AG04450 (cell line): ENCODE measurements at regions not wholly inside any gene's neighbourhood (a gene's known extent, or its start where the extent isn't known, plus 50 kb on each side); places are given as distances from the start of the nearest gene placed in this dataset.

ENCODE experiments used
- CTCF ChIA-PET: fragments of 300-600, 350-600 bp; formaldehyde crosslinking; extraction: SDS; loops from one replicate; lab custom pipeline; 2022; ENCODE audit warnings: antibody characterized with exemption, inconsistent platforms; lab: Charles Lee
- POLR2A ChIA-PET: fragments of 350-600 bp; formaldehyde crosslinking; extraction: SDS; loops from one replicate; lab custom pipeline; 2021; ENCODE audit warnings: antibody characterized with exemption, inconsistent platforms; lab: Yijun Ruan, JAX
- DNase-seq: peaks from one replicate; pipeline ENCODE4 v3.0.0-alpha.2; 2011; ENCODE audit warnings: low read depth, low spot score
- H3K27ac ChIP-seq: one replicate; pipeline ENCODE4 v1.5.1; 2012; ENCODE audit warnings: low read depth, low read length, control low read depth
- H3K27me3 ChIP-seq: one replicate; pipeline ENCODE4 v1.6.0; 2012; ENCODE audit warnings: low read length; ENCODE audit not compliant: control insufficient read depth, insufficient read depth
- H3K4me3 ChIP-seq: 2 replicates; pipeline ENCODE4 v1.5.1; 2011; ENCODE audit warnings: mild to moderate bottlenecking, low read depth, low read length, control low read depth
- H3K9me3 ChIP-seq: 2 replicates; pipeline ENCODE4 v1.5.1; 2012; ENCODE audit warnings: low read length; ENCODE audit not compliant: control insufficient read depth, insufficient read depth
- CTCF ChIP-seq: IDR thresholded peaks from 2 replicates; pipeline ENCODE4 v1.5.1; 2011; ENCODE audit warnings: low read depth, low read length, control low read depth, inconsistent platforms

DNA sequence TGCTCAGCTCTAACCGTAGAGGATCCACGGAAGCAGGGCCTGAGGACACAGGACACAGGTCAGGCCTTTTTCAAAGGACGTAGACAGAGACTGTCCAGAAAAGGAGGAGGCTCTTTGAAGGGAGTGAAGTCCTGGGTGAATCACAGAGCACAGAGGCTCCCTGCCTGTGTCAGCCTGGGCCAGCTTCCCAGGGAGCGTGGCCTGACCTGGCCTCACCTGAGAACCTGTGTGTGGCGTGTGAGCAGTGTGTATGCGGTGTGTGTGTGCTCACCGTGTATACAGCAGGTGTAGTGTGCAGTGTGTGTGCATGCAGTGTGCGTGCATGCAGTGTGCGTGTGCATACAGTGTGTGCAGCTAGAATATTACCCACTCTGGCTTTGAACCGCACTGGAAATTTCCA, 56.0 kb upstream of the FNDC1 start:
- ChIA-PET POLR2A (no interaction called here), CTCF (interaction anchor here (0.9 to 1.0 kb wide), 2 partner anchors 9 to 10 kb away, joined by 3 read pairs; no protein-coding TSS in a partner anchor)
- Histone ChIP-seq H3K27me3 (peaks cover 3% of the 10 kb centered on the region), H3K9me3 (no peaks in the 10 kb centered on the region), H3K27ac (no peak overlapping the region), H3K4me3 (no peak overlapping the region)
- no peak for DNase-seq
- no peak for TF ChIP-seq CTCF

DNA sequence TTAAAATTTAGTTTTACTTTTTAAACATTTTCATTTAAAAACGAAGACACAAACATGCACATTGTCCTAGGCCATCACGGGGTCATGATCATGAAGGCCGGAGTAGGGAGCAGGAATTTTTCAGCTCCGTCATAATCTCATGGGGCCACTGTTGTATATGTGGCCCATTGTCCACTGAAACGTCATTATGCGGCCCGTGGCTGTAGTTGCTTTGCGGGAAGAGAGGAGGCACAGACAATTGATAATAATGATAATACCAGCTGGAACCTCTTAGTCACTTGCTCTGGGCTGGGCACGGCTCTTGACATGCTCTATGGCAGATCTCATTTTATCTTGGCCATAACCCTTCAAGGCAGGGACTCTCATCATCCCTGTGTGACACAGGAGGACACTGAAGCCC, 56.5 kb upstream of the FNDC1 start:
- Histone ChIP-seq H3K27ac (no peak overlapping the region), H3K4me3 (no peak overlapping the region), H3K27me3 (peaks cover 3% of the 10 kb centered on the region), H3K9me3 (no peaks in the 10 kb centered on the region)
- no peak for DNase-seq
- POLR2A ChIA-PET, result no interaction called here
- CTCF ChIA-PET, result interaction anchor here (0.9 to 1.0 kb wide), 2 partner anchors 8 to 9 kb away, joined by 3 read pairs; no protein-coding TSS in a partner anchor
- no peak for TF ChIP-seq CTCF

GRCh38 chr6:159110748-159111147, 58.5 kb upstream of the FNDC1 start:
- POLR2A ChIA-PET, result no interaction called here
- Histone ChIP-seq H3K9me3 (no peaks in the 10 kb centered on the region), H3K4me3 (no peak overlapping the region), H3K27me3 (peaks cover 3% of the 10 kb centered on the region), H3K27ac (no peak overlapping the region)
- no peak for TF ChIP-seq CTCF
- no peak for DNase-seq
- CTCF ChIA-PET, result interaction anchor here (1.0 to 1.7 kb wide), 5 partner anchors 11 to 405 kb away, joined by 3 to 6 read pairs (median 4); no protein-coding TSS in a partner anchor

DNA sequence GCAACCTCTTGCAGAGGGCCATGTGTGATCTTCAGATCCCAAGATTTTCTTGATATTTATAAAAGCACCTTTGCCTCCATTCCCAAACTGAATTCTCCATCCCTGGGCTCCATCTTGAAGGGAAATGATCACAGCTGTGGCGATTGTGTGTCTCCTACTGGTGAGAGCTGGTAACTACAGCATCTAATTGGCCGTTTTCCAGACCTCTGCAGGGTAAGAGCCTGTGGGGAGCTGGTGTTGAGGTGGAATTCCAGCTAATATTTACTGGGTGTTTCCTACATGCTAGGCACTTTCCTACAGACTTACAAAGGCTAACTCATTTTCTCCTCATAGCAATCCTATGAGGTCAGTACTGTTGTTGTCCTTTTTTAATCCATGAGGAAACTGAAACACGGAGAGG, 59.2 kb upstream of the FNDC1 start:
- POLR2A ChIA-PET, result no interaction called here
- Histone ChIP-seq H3K27me3 (peaks cover 3% of the 10 kb centered on the region), H3K4me3 (no peak overlapping the region), H3K9me3 (no peaks in the 10 kb centered on the region), H3K27ac (no peak overlapping the region)
- TF ChIP-seq CTCF, result peak; percentile 62
- no peak for DNase-seq
- CTCF ChIA-PET, result interaction anchor here (1.0 to 1.8 kb wide), 9 partner anchors 10 to 406 kb away, joined by 3 to 8 read pairs (median 4); no protein-coding TSS in a partner anchor

- TF ChIP-seq CTCF, result no peak
- ChIA-PET CTCF (interaction anchor here (1.0 to 1.8 kb wide), 7 partner anchors 11 to 405 kb away, joined by 3 to 8 read pairs (median 4); no protein-coding TSS in a partner anchor), POLR2A (no interaction called here)
- DNase-seq, result no peak
- no peak overlapping the region for H3K27ac ChIP-seq
- peaks cover 3% of the 10 kb centered on the region for H3K27me3 ChIP-seq
- H3K9me3 ChIP-seq, result no peaks in the 10 kb centered on the region
- no peak overlapping the region for H3K4me3 ChIP-seq
Measured at GRCh38 chr6:159109391-159109790, 59.8 kb upstream of the FNDC1 start.
